ENCODE measurements at regions not wholly inside any gene's neighbourhood (a gene's known extent, or its start where the extent isn't known, plus 50 kb on each side); places are given as distances from the start of the nearest gene placed in this dataset.

DNA sequence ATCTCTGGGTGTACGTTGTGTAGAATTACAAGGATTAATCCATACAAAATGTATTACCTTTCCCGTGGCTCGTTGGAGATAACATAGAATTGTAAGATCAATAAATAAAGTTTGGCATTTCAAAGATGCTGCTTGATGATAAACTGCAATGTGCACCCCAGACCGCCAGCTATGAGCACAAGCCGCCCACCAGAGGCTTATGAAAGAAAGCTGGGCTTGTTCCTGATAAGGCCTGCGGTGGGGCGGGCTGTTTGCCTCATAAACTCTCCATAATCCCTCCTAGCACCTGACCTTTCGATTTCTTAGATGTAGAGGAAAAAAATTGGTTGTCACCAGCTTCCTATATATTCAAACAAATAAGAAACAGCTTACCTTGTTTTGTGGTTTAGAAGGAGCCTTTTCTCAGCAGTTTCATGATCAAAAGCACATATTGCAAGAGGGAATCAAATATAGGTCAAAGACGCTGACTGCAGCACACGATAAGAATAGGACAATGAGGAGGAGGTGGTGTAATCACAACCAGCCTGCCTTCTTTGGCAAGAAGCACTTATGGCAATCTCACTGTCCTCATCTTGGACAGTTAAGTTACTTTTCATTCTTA is 293.6 kb downstream of the RMST start (continued):
- TF ChIP-seq, protein P1, sequence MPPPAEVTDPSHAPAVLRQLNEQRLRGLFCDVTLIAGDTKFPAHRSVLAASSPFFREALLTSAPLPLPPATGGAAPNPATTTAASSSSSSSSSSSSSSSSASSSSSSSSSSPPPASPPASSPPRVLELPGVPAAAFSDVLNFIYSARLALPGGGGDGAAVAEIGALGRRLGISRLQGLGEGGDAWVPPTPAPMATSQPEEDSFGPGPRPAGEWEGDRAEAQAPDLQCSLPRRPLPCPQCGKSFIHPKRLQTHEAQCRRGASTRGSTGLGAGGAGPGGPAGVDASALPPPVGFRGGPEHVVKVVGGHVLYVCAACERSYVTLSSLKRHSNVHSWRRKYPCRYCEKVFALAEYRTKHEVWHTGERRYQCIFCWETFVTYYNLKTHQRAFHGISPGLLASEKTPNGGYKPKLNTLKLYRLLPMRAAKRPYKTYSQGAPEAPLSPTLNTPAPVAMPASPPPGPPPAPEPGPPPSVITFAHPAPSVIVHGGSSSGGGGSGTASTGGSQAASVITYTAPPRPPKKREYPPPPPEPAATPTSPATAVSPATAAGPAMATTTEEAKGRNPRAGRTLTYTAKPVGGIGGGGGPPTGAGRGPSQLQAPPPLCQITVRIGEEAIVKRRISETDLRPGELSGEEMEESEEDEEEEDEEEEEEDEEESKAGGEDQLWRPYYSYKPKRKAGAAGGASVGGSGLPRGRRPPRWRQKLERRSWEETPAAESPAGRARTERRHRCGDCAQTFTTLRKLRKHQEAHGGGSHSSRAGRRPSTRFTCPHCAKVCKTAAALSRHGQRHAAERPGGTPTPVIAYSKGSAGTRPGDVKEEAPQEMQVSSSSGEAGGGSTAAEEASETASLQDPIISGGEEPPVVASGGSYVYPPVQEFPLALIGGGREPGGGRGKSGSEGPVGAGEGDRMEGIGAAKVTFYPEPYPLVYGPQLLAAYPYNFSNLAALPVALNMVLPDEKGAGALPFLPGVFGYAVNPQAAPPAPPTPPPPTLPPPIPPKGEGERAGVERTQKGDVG (CRISPR knock-in tag; IDR thresholded peaks at IDR 0.05) = no peak
- TF ChIP-seq ASH2L (IDR thresholded peaks at IDR 0.05; ENCODE audit: borderline replicate concordance, low read depth) (no peak), BMI1 (IDR thresholded peaks at IDR 0.05; ENCODE audit: borderline replicate concordance) (no peak), BACH1 (IDR thresholded peaks at IDR 0.05; ENCODE audit: borderline replicate concordance) (no peak)

GRCh38 chr12:97756741-97757140 is 294.1 kb downstream of the RMST start:
- DNase-seq (ENCODE audit: low read depth, low spot score) = no peak
- H3K4me3 ChIP-seq = no peak overlapping the region

More at GRCh38 chr12:97756741-97757140, 294.1 kb downstream of the RMST start:
- Histone ChIP-seq H2AFZ (ENCODE audit: control insufficient read depth, low read depth, low read length) (no peak overlapping the region), H3K36me3 (ENCODE audit: control insufficient read depth in 2 of 2, insufficient read depth in 2 of 2, low read length in 1 of 2) (no peaks in the 10 kb centered on the region), H3K27me3 (replicated peaks in 1 of 2; ENCODE audit: control insufficient read depth in 2 of 2, insufficient read depth in 2 of 2, low read length in 1 of 2) (no peaks in the 10 kb centered on the region), H3K9ac (ENCODE audit: control insufficient read depth, insufficient read depth, low read length) (no peak overlapping the region), H3K4me1 (ENCODE audit: control insufficient read depth, insufficient read depth, low read length) (no peaks in the 10 kb centered on the region), H3K9me3 (replicated peaks; ENCODE audit: control insufficient read depth, insufficient read depth, low read length) (no peaks in the 10 kb centered on the region), H3K4me2 (ENCODE audit: control insufficient read depth, insufficient read depth) (no peak overlapping the region), H3K27ac (ENCODE audit: control insufficient read depth, insufficient read depth) (no peak overlapping the region), H4K20me1 (ENCODE audit: control insufficient read depth, insufficient read depth) (no peaks in the 10 kb centered on the region), H3K79me2 (ENCODE audit: control insufficient read depth, insufficient read depth, low read length) (no peaks in the 10 kb centered on the region)
- ChIA-PET CTCF (interaction anchor here (0.8 kb wide), 1 partner anchor 30 kb away, joined by 3 read pairs; no protein-coding TSS in a partner anchor), RAD21 (ENCODE audit: unreplicated experiment) (no interaction called here), POLR2A (no interaction called here), SMC1A (ENCODE audit: uncharacterized antibody, unreplicated experiment) (no interaction called here)
- no TSS peak for BruUV-seq (replicated peaks)
- WGBS (ENCODE audit: insufficient coverage, insufficient replicate concordance, low lambda C conversion rate, missing lambda C conversion rate) = 53% methylated on average over 2 of the region's 2 CpGs
- intact Hi-C loops (cut with micrococcal nuclease; ENCODE audit: unreplicated experiment) = no loop called here
- FAIRE-seq = no peak
- in situ Hi-C loops (cut with MboI) = no loop called here
- TF ChIP-seq IKZF1 (conservative IDR thresholded peaks at IDR 0.05) = no peak
- no peak for TF ChIP-seq DPF2 (IDR thresholded peaks at IDR 0.05)
- TF ChIP-seq ZNF24 (IDR thresholded peaks at IDR 0.05) = no peak
- no peak for TF ChIP-seq TARDBP (IDR thresholded peaks at IDR 0.05; ENCODE audit: borderline replicate concordance)
- TF ChIP-seq TBL1XR1 (IDR thresholded peaks at IDR 0.05; ENCODE audit: low read depth, low read length) = no peak
- no peak for TF ChIP-seq MEF2B (IDR thresholded peaks at IDR 0.05; ENCODE audit: partially characterized antibody, poor library complexity, severe bottlenecking)
- no peak for ATAC-seq
